ENCODE measurements at regions not wholly inside any gene's neighbourhood (a gene's known extent, or its start where the extent isn't known, plus 50 kb on each side); places are given as distances from the start of the nearest gene placed in this dataset.

GRCh38 chr4:108527723-108528122 is 92.7 kb upstream of the RPL34 start:
- DNase-seq (ENCODE audit: low read depth) = no peak

DNA sequence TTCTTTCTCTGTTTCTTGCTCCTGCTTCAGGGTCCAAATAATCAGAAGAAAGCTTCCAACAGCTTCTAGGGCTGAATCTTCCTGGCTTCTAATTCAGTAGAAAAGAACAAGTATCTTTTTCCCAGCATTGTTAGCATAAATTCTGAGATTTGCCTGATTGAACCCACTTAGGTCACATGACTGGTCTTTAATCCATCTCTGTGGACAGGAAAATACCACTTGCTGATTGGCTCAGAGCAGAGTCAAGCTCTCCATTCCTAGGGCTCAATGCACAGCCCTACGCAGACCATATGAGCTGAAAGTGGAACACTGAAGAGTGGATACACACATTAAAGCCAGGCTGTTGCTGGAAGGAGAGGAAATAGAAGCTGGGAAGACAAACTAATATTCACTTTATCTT is 99.6 kb upstream of the RPL34 start:
- DNase-seq (ENCODE audit: low read depth) = no peak

- no peak for DNase-seq (ENCODE audit: low read depth)
Observed at GRCh38 chr4:108519911-108520601, 100.3 kb upstream of the RPL34 start.

GRCh38 chr4:108519208-108519833 is 101.1 kb upstream of the RPL34 start:
- DNase-seq (ENCODE audit: low read depth) = no peak

- DNase-seq (ENCODE audit: low read depth) = peak; percentile 33
Observed at GRCh38 chr4:108512615-108513505, 107.5 kb upstream of the RPL34 start.

DNA sequence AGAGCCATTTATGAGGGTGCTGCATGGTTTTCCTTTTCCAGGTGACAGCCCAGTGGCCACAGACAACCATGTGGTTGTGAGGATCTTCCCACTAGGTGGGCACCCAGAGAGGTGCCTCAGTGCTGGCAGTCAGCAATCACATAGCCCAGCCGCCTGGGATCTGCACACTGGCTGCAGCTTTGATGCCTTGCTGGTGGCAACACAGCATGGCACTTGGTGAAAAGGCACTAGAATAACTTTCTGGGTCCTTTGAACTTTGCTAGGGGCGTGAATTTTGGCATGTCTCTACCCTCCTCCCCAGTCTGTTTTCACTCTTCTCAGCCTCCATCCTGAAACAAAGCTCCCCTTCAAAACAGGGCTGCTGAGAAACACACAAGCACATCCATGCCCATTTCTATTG is 108.8 kb upstream of the RPL34 start:
- no peak for DNase-seq (ENCODE audit: low read depth)

GRCh38 chr4:108502356-108502755 is 118.0 kb upstream of the RPL34 start:
- no peak for DNase-seq (ENCODE audit: low read depth)

DNA sequence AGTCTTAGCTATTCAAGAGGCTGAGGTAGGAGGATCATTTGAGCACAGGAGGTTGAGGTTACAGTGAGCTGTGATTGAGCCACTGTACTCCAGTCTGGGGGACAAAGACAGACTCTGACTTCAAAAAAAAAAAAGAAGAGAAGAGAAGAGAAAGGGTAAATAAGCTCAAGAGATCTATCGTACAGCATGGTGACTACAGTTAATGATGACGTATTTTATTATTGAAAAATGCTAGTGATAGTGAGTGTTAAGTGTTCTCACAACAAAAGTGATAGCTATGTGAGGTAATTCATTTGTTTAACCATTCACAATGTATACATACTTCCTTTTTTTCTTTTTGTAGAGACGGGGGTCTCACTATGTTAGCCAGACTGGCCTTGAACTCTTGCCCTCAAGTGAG is 121.5 kb upstream of the RPL34 start:
- DNase-seq (ENCODE audit: low read depth) = no peak

DNA sequence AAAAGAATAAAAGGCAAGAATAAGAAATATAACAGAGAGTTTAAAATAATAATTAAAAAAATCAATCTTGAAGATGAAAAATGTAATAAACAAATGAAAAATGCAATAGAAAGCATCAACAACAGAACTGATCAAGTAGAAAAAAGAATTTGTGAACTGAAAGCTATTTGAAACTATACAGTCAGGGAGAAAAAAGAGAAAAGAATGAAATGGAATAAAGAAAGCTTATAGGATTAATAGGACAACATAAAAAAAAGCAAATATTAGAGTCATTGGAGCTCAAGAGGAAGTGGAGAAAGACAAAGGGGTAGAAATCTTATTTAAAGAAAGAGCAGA is 126.8 kb upstream of the RPL34 start:
- no peak for DNase-seq (ENCODE audit: low read depth)

DNA sequence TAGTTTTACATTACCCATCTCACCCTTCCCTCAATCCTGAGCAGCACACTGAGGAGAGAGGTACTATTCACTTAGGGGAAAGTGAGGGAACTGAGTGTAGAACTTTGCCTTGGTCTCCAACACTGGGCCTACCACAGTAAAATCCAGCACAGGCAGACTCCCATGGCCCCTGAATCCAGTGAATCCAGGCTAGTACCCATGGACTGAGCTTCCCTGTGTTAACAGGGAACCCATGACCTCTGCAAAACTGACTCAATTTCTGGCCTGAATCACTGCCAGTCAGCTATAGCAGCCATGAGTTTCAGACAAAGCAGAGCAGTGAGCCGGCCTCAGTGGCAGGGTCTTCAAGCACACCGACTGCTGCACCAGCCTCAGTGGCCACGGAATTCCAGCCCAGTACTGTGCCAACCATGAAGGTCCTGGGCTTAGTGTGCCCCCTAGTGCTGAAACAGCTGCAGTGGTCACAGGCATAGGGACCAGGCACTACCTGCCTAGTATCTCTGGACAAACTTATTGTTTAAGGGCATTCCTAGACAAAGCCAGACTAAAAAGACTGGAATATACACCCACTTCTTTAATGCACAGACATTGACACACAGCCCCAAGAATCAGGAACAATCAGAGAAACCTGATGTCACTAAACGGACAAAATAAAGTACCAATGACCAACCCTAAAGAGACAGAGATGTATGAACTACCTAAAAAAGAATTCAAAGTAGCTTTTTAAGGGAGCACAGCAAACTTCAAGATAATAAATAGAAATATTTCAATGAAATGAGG is 127.4 kb upstream of the RPL34 start:
- DNase-seq (ENCODE audit: low read depth) = peak; percentile 43

DNA sequence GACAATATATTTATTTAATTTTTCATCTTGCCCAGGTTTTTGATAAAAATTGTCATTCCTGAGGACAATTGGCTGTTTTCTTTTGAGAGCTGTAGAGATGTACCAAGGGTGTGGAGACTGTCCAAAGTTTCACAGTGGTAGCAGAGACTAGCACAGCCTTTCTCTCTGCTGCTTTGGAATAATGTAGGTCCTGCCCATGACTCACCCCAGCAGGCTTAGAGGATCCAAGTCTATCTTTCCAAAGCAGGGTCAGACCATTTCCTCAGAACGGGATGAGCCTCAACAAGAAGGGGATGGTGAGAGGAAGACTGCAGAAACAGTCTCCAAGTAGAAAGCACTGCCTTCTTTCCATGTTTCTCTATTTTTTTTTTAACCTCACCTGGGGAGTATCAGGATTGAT is 131.5 kb upstream of the RPL34 start:
- DNase-seq (ENCODE audit: low read depth) = peak; percentile 3

- no peak for DNase-seq (ENCODE audit: low read depth)
Observed at GRCh38 chr4:108486046-108486445, 134.3 kb upstream of the RPL34 start.

DNA sequence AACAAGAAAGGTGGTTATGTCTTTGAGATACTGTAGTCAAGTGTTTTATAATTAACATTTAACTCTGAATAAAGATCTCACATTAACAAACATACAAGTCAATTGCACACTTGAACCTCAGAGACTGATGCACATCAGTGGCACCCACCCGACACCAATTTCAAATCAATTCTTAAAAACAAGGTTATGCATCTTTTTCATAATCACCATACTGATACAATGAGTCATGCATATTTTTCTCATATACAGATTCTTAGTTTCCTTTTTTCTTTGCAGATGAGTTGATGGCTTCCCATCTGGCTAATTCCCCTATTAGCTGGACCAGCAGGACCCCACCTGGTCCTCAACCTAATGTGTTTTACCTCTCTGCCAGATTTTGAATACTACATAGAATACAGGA is 136.2 kb upstream of the RPL34 start:
- no peak for DNase-seq (ENCODE audit: low read depth)

- no peak for DNase-seq (ENCODE audit: low read depth)
Observed at GRCh38 chr4:108483650-108484049, 136.7 kb upstream of the RPL34 start.

- DNase-seq (ENCODE audit: low read depth) = peak; percentile 3
Observed at GRCh38 chr4:108483079-108483478, 137.3 kb upstream of the RPL34 start.

DNA sequence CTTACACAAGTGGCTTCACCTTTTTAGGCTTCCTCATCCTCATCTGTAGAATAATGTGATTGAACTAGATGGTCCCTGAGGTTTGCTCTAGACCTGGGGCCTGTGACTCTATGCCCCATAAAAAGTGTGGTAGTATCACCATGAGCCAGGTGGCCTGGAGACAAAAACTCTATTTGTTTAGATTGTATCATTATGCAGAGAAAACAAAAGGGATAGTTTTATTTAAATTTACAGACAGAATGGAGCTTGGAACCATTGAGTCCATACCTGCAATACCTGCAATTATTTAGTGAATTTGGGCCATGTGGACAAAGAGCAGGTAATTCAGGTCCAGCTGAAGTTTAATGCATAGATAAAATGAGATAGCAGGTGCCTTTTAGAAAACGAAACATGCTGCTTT is 139.5 kb upstream of the RPL34 start:
- no peak for DNase-seq (ENCODE audit: low read depth)

DNA sequence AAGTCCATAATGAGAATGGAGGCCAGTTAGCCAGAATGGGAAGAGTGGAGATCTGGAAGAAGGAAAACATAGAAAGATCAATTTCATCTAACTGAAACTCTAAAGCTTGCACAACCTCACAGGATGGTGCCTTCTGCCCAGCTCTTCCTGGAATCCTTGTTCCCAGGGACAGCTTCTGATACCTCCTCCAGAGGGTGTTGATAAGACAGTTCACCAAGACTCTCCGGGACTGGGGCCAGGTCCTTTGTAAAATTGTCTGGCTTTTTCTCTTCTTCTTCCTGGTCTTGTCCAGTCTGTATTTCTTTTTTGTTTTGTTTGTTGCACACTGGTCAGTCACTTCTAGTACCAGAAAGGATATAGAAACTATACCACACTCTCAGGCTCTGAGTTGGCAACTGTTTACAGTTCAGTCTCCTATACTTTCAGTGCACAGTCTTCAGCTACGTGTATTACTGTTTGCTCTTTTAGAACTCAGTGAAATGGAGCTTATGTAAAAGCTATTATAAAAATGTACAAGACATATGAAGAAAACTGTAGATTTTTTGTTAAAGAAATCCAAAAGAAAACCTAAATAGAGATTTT is 142.8 kb upstream of the RPL34 start:
- DNase-seq (ENCODE audit: low read depth) = no peak

DNA sequence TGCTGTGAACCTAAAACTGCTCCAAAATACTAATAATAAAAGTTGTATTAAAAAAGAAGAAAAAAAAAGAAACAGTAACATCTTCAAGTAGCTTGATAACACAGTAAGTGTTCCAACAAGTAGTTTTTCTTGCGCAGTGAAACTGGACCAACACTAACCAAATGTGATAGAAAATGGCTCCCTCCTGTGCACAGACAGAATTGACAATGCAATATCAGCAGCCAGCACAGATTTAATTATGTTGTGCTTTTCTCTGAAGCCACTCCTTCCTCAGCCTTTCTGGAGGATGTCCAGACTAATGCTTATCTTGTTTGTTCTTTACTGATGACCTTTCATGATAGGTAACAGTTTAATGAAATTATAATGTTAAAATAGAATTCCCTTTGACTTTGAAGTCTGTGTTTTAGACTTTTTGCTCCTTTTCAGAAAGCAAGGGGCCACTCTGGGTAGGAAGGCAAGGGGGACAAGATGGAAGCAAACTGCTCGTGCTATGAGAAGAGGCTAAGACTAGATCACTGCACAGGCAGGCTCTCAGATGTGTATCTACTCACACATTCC is 147.1 kb upstream of the RPL34 start:
- no peak for DNase-seq (ENCODE audit: low read depth)

GRCh38 chr4:108466936-108467902 is 153.2 kb upstream of the RPL34 start:
- peak; percentile 59 for DNase-seq (ENCODE audit: low read depth)

DNA sequence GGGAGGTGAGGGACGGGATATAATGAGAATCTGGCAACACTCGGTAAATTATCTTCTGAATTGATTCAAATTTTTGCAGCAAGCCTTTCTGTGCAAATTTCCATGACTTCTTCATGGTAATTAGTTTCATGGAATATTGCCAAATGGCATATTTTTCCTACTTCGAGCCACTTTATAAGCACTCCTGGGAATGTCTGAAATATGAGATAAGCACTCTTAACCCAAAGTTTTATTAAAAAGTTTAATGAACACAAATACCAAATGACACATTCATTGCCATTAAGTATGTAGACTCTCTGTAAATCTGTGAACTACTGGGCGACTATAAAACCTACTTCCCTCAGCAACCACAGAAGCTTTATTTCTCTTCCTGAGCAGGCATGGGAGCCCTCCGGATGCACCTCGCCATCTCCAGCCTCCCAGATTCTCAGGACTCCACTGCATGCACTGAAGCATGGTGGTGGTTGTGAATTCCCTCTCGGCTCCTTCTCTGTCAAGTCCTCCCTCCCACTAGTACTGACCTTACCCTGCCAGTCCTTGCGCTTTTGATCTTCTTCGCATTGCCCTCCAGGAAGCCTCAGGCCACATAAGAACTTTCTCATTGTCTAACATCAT is 154.4 kb upstream of the RPL34 start:
- peak; percentile 3 for DNase-seq (ENCODE audit: low read depth)

All from EH (cell line).